Lower leg skin (tissue), 4 donors: ENCODE measurements at regions not wholly inside any gene's neighbourhood (a gene's known extent, or its start where the extent isn't known, plus 50 kb on each side); places are given as distances from the start of the nearest gene placed in this dataset.
A peak's percentile ranks its signal among the peaks of the same experiment; 100 is the strongest.

Source experiments
- DNase-seq, 2 donors: peaks; one replicate each; pipeline ENCODE4 v3.0.0-alpha.2; 2019; ENCODE audit warnings: low spot score in 2 of 2
- H3K4me3 ChIP-seq: fragments of 200-600 bp; sonication (generic); 2 replicates; pipeline ENCODE4 v1.5.1; 2017; ENCODE audit warnings: mild to moderate bottlenecking, low read depth; ENCODE audit not compliant: poor library complexity, severe bottlenecking
- POLR2A ChIP-seq, 2 donors: fragments of 450-650 bp; IDR thresholded peaks; one replicate each; pipeline ENCODE4 v1.6.1; 2016 to 2017; ENCODE audit warnings: antibody characterized with exemption in 2 of 2, mild to moderate bottlenecking in 1 of 2, moderate library complexity in 1 of 2
- WGBS, 2 donors: methylation state at CpG; one replicate each; pipeline ENCODE4 v1.1.5; 2018; 5-methylcytosine and 5-hydroxymethylcytosine counted together
- intact Hi-C: fragments of 100-400 bp; cut with DNase I; formaldehyde crosslinking; loops from one replicate; pipeline ENCODE4 v1.15.0; 2023; ENCODE audit warnings: low total_unique reads
- TF ChIP-seq, protein P1 (sequence below), 3 donors: fragments of 450-650 bp; IDR thresholded peaks; one replicate each; pipeline ENCODE4 v1.5.1; 2016; ENCODE audit warnings: antibody characterized with exemption in 3 of 3, mild to moderate bottlenecking in 3 of 3, moderate library complexity in 2 of 3

DNA sequence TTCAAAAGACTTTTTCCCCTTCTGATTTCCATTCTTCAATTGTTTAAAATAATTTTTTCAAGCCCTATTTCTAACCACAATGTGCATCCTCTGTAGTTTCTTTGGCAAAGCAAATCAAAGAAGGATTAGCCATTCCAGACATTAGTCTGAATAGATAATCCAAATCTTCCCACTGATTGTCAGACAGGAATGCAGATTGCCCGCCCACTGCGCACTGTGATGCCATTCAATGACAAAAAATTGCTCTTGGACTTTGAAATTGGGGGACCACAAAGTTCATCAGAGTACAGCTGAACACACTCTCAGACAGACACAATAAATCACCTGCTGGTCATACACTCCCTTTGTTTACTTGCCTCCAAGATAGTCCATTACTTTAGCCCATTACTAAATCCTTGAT is 216.5 kb upstream of the DKK2 start:
- TF ChIP-seq POLR2A (IDR thresholded peaks at IDR 0.05), result no peak
- 83 to 88% methylated on average over 2 of the region's 2 CpGs for whole genome bisulfite sequencing, 2 donors
- no peak for DNase-seq
- intact Hi-C loops, result no loop called here
- no peak overlapping the region for H3K4me3 ChIP-seq

DNA sequence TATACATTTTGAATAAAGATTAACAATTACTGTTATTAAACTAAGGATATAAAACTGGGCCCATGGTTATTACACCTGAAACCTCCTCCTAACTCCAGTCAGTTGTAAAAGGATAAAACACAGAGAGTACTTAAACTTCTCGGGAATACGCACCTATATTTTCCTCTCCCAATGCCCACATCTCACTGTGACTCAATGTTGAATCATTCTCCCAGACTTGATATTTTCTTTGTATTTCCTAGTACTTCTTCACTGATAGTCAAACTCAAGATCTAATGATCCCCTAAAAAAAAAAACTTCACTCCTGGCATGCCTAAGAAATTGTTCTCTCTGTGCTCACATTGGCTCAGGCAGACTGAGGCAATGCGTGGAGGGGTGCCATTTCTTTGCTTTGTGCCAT is 212.5 kb upstream of the DKK2 start:
- 65 to 79% methylated on average over 3 of the region's 3 CpGs for WGBS, 2 donors
- DNase-seq, result no peak
- TF ChIP-seq POLR2A (IDR thresholded peaks at IDR 0.05), result no peak
- TF ChIP-seq, protein P1, sequence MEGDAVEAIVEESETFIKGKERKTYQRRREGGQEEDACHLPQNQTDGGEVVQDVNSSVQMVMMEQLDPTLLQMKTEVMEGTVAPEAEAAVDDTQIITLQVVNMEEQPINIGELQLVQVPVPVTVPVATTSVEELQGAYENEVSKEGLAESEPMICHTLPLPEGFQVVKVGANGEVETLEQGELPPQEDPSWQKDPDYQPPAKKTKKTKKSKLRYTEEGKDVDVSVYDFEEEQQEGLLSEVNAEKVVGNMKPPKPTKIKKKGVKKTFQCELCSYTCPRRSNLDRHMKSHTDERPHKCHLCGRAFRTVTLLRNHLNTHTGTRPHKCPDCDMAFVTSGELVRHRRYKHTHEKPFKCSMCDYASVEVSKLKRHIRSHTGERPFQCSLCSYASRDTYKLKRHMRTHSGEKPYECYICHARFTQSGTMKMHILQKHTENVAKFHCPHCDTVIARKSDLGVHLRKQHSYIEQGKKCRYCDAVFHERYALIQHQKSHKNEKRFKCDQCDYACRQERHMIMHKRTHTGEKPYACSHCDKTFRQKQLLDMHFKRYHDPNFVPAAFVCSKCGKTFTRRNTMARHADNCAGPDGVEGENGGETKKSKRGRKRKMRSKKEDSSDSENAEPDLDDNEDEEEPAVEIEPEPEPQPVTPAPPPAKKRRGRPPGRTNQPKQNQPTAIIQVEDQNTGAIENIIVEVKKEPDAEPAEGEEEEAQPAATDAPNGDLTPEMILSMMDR (IDR thresholded peaks at IDR 0.05), result no peak
- intact Hi-C loops, result no loop called here
- no peak overlapping the region for H3K4me3 ChIP-seq

DNA sequence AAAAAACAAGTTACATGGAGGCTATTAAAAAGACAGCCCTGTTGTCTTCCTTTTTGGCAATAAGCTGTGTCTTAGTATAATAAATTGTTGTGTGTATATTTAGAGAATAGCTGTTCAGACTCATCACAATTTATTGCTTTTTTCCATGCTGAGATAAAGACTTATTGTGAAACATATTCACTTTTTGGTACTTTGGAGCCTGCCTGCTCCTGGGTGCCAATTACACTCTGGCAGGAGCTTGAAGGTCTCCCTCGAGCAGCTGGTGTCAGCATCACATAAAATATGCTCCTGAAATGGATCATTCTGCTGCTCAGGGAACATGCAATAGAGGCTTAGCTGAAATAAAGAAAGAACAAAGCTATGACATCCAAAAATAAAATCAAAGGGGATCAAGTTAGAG is 211.6 kb upstream of the DKK2 start:
- intact Hi-C loops, result no loop called here
- H3K4me3 ChIP-seq, result no peak overlapping the region
- WGBS, 2 donors, result 7 to 12% methylated on average over 1 of the region's 1 CpG
- DNase-seq, result peak in 1 of 2 donors; percentile 23
- TF ChIP-seq POLR2A (IDR thresholded peaks at IDR 0.05), result no peak

DNA sequence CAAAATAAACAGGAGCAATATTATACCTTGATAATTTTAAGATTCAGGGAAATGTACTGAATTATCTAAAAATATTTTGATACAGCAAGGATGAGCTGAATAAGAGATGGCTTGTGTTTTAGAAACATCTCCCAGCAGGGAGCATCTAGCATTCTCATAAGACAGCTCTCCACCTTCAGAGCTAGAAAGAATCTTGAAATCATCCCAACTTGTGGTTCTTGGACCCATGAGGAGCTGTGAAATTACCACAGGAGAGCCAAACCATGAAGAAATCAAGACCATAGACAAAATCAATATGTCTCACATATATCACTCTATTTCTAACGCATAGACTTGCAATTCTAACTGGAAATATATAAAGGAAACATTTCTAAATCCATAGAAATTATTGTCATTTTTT is 210.6 kb upstream of the DKK2 start:
- DNase-seq, result no peak
- 71 to 84% methylated on average over 1 of the region's 1 CpG for WGBS, 2 donors
- TF ChIP-seq POLR2A (IDR thresholded peaks at IDR 0.05), result no peak
- TF ChIP-seq, protein P1 (IDR thresholded peaks at IDR 0.05), result no peak
- intact Hi-C loops, result no loop called here
- no peak overlapping the region for H3K4me3 ChIP-seq

DNA sequence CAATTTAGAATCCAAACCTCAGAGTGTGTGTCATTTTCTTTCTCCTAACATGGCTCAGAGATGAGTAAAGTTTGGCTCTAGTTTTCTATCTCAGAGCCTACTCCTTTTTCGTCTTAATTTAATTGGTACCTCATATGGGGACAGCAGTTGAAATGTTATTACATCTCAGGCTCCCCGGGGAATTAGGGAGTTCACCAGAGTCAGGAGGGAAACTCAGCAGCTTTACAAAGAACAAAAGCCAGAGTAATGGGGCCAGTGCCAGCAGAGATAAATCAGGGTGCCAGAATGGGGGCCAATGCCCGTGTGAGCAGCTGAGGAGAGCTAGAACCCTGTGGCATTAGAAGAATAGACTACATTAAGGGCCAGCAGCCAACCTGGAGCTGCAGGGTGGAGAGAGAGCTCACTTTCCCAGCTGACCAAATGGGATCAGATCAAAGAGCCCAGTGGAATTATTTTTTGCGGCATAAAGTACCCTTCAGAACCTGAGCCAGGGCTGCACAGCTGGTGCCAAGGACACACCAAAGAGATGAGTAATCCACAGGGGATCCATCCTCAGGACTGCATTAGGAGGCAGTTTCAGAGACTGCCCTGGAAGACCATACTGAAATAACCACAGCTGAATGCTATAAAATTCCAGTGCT is 207.1 kb upstream of the DKK2 start:
- DNase-seq, result peak in 1 of 2 donors; percentile 16
- 14 to 17% methylated on average over 4 of the region's 4 CpGs for WGBS, 2 donors

DNA sequence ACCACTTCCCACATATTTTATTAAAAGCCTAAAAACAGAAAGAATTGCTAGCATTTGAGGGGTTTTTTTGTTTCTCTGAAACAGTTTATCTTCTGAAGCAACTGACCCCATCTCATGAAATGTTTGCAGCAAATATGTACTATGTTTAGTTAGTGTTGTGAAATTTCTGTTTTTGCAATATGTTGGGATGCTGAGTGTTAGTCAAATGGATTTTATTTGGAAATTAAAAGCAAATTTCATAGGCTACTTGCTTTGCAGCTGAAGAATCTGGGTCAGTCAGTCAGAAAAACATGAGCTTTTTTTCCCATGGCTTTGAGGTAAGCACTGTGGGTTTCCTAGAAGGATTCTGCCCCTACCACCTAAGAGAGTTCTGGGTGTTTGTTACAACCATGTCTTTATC is 184.9 kb upstream of the DKK2 start:
- DNase-seq, result no peak
- TF ChIP-seq POLR2A (IDR thresholded peaks at IDR 0.05), result no peak
- TF ChIP-seq, protein P1 (IDR thresholded peaks at IDR 0.05), result no peak
- intact Hi-C loops, result no loop called here
- no peak overlapping the region for H3K4me3 ChIP-seq

More for the DNA sequence above, 207.1 kb upstream of the DKK2 start:
- intact Hi-C loops, result no loop called here
- no peak for TF ChIP-seq POLR2A (IDR thresholded peaks at IDR 0.05)
- TF ChIP-seq, protein P1 (IDR thresholded peaks at IDR 0.05), result no peak
- no peak overlapping the region for H3K4me3 ChIP-seq

DNA sequence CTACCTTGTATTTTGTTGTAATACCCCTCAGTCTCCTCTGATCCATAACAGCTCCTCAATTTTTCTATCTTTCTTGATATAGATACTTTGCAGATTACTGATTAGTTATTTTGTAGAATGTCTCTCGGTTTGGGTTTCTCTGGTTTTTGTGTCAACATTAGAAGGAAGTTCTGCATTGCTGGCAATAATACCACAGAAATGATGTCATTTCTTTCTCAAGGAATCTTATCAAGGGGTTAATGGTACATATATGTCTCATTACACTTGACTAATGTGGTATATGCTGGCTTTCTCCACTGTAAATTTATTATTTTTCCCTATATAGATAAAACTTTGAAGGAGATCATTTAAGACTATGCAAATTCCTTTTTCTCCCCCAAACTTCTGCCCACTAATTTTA is 183.6 kb upstream of the DKK2 start:
- intact Hi-C loops, result no loop called here
- WGBS, 2 donors, result 79 to 89% methylated on average over 1 of the region's 1 CpG
- DNase-seq, result no peak
- no peak overlapping the region for H3K4me3 ChIP-seq
- no peak for TF ChIP-seq POLR2A (IDR thresholded peaks at IDR 0.05)
- TF ChIP-seq, protein P1 (IDR thresholded peaks at IDR 0.05), result no peak
